ENCODE measurements at regions not wholly inside any gene's neighbourhood (a gene's known extent, or its start where the extent isn't known, plus 50 kb on each side); places are given as distances from the start of the nearest gene placed in this dataset.

DNA sequence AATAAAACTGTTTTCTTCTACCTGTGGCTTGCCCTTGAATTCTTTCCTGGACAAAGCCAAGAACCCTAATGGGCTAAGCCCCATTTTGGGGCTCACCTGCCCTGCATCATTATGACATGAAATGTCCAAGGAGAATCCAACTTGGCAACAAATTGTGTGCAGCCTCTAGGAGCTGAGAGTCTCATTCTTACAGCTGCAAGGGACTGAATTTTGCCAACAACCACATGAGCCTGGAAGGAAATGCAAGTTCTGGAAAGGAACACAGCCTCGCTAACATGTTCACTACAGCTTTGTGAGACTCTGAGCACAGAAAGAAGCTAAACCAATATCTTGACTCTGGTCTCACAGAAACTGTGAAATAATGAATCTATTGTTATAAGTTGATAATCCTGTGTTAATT lies 94.8 kb upstream of the CDH12 start:
- TF ChIP-seq, protein P1, sequence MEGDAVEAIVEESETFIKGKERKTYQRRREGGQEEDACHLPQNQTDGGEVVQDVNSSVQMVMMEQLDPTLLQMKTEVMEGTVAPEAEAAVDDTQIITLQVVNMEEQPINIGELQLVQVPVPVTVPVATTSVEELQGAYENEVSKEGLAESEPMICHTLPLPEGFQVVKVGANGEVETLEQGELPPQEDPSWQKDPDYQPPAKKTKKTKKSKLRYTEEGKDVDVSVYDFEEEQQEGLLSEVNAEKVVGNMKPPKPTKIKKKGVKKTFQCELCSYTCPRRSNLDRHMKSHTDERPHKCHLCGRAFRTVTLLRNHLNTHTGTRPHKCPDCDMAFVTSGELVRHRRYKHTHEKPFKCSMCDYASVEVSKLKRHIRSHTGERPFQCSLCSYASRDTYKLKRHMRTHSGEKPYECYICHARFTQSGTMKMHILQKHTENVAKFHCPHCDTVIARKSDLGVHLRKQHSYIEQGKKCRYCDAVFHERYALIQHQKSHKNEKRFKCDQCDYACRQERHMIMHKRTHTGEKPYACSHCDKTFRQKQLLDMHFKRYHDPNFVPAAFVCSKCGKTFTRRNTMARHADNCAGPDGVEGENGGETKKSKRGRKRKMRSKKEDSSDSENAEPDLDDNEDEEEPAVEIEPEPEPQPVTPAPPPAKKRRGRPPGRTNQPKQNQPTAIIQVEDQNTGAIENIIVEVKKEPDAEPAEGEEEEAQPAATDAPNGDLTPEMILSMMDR (IDR thresholded peaks at IDR 0.05; ENCODE audit: insufficient read depth, low read length, poor library complexity, severe bottlenecking) = no peak
- no peak for TF ChIP-seq EZH2phosphoT487 (conservative IDR thresholded peaks at IDR 0.05; ENCODE audit: low read length)

Measured in SU-DHL-6 (cell line).